Testis (tissue), 2 donors: ENCODE measurements at regions not wholly inside any gene's neighbourhood (a gene's known extent, or its start where the extent isn't known, plus 50 kb on each side); places are given as distances from the start of the nearest gene placed in this dataset.

ENCODE experiments used
- DNase-seq: peaks from one replicate; pipeline ENCODE4 v3.0.0-alpha.2; 2019
- H3K27ac ChIP-seq, 2 donors: fragments of 200-600 bp; sonication (generic); one replicate each; pipeline ENCODE4 v1.5.1; 2019
- H3K27me3 ChIP-seq: fragments of 200-600 bp; sonication (generic); one replicate; pipeline ENCODE4 v1.5.1; 2019
- H3K36me3 ChIP-seq: fragments of 200-600 bp; sonication (generic); one replicate; pipeline ENCODE4 v1.5.1; 2017; ENCODE audit warnings: low read depth; ENCODE audit errors: missing control alignments
- H3K4me1 ChIP-seq: fragments of 200-600 bp; sonication (generic); one replicate; pipeline ENCODE4 v1.5.1; 2019
- H3K4me3 ChIP-seq, 2 donors: fragments of 200-600 bp; sonication (generic); one replicate each; pipeline ENCODE4 v1.5.1; 2017 to 2019
- H3K9me3 ChIP-seq: fragments of 200-600 bp; sonication (generic); one replicate; pipeline ENCODE4 v1.5.1; 2017
- POLR2A ChIP-seq: fragments of 450-650 bp; IDR thresholded peaks from one replicate; pipeline ENCODE4 v1.6.1; 2017; ENCODE audit warnings: antibody characterized with exemption, mild to moderate bottlenecking, moderate library complexity
- WGBS, 2 donors: methylation state at CpG; one replicate each; pipeline ENCODE4 v1.1.5; 2018; 5-methylcytosine and 5-hydroxymethylcytosine counted together
- intact Hi-C: fragments of 100-400 bp; cut with DNase I; formaldehyde crosslinking; loops from one replicate; pipeline ENCODE4 v1.15.1; 2023; ENCODE audit warnings: low total_unique reads
- TF ChIP-seq, protein P1 (sequence below), 3 experiments: fragments of 450-650 bp in 2 of 3; fragments of 200-600 bp in 1 of 3; sonication (generic) in 1 of 3; IDR thresholded peaks; one replicate each; pipeline ENCODE4 v1.5.1; 2016 to 2019; ENCODE audit warnings: antibody characterized with exemption in 3 of 3, mild to moderate bottlenecking in 2 of 3, moderate library complexity in 1 of 3

DNA sequence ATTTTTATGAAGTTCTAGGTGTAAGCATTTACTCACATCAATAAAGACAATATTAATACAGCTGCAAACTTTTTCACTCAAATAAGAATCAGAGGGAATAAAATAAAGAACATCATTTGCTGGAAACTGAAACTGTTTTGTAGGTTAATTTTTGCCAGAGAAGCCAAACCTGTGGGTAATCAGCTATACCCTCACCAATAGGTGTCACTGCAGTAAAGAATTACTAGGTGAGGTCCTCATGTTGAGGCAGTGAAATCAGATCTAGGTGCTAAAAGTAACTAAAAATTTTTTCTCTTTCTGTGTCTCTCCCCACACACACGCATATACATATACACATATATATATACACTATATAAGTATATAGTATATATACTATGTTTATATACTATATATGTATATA is 1016.3 kb upstream of the SEMA6A start:
- no peaks in the 10 kb centered on the region for H3K36me3 ChIP-seq
- 63 to 79% methylated on average over 1 of the region's 1 CpG for WGBS, 2 donors
- DNase-seq: no peak
- no peaks in the 10 kb centered on the region for H3K9me3 ChIP-seq
- H3K27ac ChIP-seq: no peak overlapping the region
- TF ChIP-seq POLR2A: no peak
- TF ChIP-seq, protein P1, sequence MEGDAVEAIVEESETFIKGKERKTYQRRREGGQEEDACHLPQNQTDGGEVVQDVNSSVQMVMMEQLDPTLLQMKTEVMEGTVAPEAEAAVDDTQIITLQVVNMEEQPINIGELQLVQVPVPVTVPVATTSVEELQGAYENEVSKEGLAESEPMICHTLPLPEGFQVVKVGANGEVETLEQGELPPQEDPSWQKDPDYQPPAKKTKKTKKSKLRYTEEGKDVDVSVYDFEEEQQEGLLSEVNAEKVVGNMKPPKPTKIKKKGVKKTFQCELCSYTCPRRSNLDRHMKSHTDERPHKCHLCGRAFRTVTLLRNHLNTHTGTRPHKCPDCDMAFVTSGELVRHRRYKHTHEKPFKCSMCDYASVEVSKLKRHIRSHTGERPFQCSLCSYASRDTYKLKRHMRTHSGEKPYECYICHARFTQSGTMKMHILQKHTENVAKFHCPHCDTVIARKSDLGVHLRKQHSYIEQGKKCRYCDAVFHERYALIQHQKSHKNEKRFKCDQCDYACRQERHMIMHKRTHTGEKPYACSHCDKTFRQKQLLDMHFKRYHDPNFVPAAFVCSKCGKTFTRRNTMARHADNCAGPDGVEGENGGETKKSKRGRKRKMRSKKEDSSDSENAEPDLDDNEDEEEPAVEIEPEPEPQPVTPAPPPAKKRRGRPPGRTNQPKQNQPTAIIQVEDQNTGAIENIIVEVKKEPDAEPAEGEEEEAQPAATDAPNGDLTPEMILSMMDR (IDR thresholded peaks at IDR 0.05): peak; percentile 8 to 10 (median 8)
- H3K4me1 ChIP-seq: no peaks in the 10 kb centered on the region
- H3K27me3 ChIP-seq: no peaks in the 10 kb centered on the region
- intact Hi-C loops: no loop called here
- no peak overlapping the region for H3K4me3 ChIP-seq

DNA sequence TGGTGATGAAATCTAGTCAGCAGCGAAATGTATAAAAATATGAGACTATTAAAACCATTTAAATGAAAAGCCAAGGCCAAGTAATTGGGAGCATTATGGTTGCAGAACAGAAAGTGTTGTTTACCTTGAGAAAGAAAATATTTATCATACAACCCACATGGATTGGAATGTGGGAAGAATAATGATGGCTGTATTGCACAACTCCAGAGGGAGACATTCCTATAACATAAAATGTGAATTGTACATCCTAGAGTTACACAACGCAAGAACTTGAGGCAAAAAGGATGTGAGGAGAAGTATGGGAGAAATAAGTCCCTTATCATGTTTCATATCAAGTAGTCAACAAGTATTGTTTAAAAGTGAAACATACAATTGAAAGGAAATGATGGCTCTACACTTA is 1014.0 kb upstream of the SEMA6A start:
- Histone ChIP-seq H3K9me3 (no peaks in the 10 kb centered on the region), H3K27me3 (no peaks in the 10 kb centered on the region), H3K36me3 (no peaks in the 10 kb centered on the region), H3K4me3 (no peak overlapping the region), H3K27ac (no peak overlapping the region), H3K4me1 (no peaks in the 10 kb centered on the region)
- TF ChIP-seq, protein P1 (IDR thresholded peaks at IDR 0.05): no peak
- no peak for TF ChIP-seq POLR2A
- intact Hi-C loops: no loop called here
- no peak for DNase-seq
- WGBS, 2 donors: 87 to 90% methylated on average over 2 of the region's 2 CpGs

DNA sequence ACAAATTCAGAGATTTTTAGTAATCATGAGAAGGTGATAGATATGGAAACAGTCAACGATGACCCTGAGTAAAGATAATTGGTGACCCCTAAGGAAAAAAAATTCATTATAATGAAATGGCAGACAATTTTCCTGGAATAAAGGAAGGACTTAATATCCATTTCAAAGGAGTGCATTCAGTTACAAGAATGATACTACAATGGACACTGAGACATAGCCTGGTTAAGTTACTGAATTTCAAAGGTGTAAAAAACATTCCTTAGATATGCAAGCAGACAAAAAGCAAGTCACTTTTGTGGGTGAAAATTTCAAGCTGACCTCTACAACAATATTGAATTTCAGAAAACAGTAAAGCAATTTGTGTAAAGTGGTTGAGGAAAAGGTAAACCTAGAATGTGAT is 1012.5 kb upstream of the SEMA6A start:
- DNase-seq: no peak
- H3K27ac ChIP-seq: no peak overlapping the region
- H3K27me3 ChIP-seq: no peaks in the 10 kb centered on the region
- no peaks in the 10 kb centered on the region for H3K9me3 ChIP-seq
- H3K4me3 ChIP-seq: no peak overlapping the region
- TF ChIP-seq, protein P1 (IDR thresholded peaks at IDR 0.05): no peak
- TF ChIP-seq POLR2A: no peak
- H3K36me3 ChIP-seq: no peaks in the 10 kb centered on the region
- 80 to 86% methylated on average over 1 of the region's 1 CpG for WGBS, 2 donors
- intact Hi-C loops: no loop called here
- no peaks in the 10 kb centered on the region for H3K4me1 ChIP-seq

DNA sequence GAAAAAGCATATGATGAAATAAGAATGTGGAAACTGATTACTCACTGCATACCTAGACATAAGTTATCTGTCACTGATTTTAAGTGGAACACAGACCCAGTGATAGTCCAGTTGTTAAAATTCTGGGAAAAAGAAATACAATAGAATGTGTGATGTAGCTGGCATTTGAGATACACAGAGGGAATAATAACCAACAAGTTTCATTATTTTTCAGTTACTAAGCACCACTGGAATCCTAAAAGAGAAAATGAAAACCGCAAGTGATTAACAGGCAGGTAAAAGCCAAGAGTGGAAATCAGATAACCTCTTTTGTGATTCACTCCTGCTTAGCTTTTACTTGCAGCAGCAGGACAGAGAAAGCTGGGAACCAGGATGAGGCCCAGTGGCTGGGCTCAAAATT is 994.0 kb upstream of the SEMA6A start:
- H3K4me1 ChIP-seq: no peaks in the 10 kb centered on the region
- no peaks in the 10 kb centered on the region for H3K27me3 ChIP-seq
- TF ChIP-seq, protein P1 (IDR thresholded peaks at IDR 0.05): no peak
- TF ChIP-seq POLR2A: no peak
- no peak overlapping the region for H3K4me3 ChIP-seq
- intact Hi-C loops: no loop called here
- no peak overlapping the region for H3K27ac ChIP-seq
- H3K36me3 ChIP-seq: no peaks in the 10 kb centered on the region
- WGBS, 2 donors: 80 to 83% methylated on average over 1 of the region's 1 CpG
- DNase-seq: no peak
- no peaks in the 10 kb centered on the region for H3K9me3 ChIP-seq

DNA sequence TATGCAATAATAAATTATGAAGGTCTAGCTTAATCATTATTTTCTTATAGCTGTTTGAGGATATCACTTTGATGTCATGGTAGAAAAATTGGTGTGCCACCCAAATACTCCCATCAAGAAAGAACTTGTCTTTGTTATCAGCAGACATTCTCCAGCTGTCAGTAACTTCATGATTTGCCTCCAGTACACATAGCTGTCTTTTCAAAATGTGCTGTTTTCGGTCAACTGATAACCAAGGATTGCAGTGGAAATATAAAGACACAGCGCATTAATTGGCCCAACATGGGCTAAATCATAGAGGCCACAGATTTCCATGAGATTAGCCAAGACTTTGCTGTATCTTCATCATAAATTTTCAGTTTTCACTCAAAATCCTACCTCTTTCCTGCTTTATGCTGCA is 993.5 kb upstream of the SEMA6A start:
- intact Hi-C loops: no loop called here
- DNase-seq: no peak
- 80 to 87% methylated on average over 2 of the region's 2 CpGs for WGBS, 2 donors
- H3K27me3 ChIP-seq: no peaks in the 10 kb centered on the region
- H3K4me3 ChIP-seq: no peak overlapping the region
- TF ChIP-seq, protein P1 (IDR thresholded peaks at IDR 0.05): no peak
- TF ChIP-seq POLR2A: no peak
- no peaks in the 10 kb centered on the region for H3K4me1 ChIP-seq
- H3K36me3 ChIP-seq: no peaks in the 10 kb centered on the region
- no peak overlapping the region for H3K27ac ChIP-seq
- no peaks in the 10 kb centered on the region for H3K9me3 ChIP-seq
